ENCODE measurements at regions not wholly inside any gene's neighbourhood (a gene's known extent, or its start where the extent isn't known, plus 50 kb on each side); places are given as distances from the start of the nearest gene placed in this dataset.

DNA sequence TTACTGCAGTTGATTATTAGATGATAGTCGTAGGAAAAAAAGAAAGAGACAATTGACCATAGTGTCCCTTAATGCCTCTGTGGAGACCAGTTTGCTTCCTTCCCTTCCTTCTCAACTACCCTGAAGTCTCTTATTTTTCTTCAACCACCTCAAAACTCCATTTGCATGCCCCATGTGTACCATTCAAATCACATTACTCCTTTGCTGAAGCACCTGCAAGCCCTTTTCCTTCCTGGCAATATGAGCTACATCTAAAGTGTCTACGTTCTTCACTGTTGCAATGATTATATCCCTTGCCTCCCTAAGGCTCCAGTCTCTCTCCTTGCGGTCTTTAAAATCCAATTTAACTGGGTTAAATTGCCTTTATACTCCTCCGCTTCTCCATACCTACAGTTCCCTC lies 867.4 kb upstream of the API5 start:
- H3K36me3 ChIP-seq (ENCODE audit: insufficient read depth, low read length): no peaks in the 10 kb centered on the region
- no peaks in the 10 kb centered on the region for H3K79me2 ChIP-seq (replicated peaks; ENCODE audit: insufficient read depth, low read length)
- H3K27me3 ChIP-seq (ENCODE audit: insufficient read depth, low read depth, low read length): no peaks in the 10 kb centered on the region
- H2AFZ ChIP-seq (ENCODE audit: low read depth, low read length): no peak overlapping the region
- H3K9me2 ChIP-seq (ENCODE audit: insufficient read depth, low read length): no peaks in the 10 kb centered on the region
- H4K20me1 ChIP-seq (ENCODE audit: insufficient read depth): no peaks in the 10 kb centered on the region
- H3K27ac ChIP-seq (ENCODE audit: low read length): no peak overlapping the region
- no peak overlapping the region for H3K4me2 ChIP-seq (ENCODE audit: low read length)
- no peak overlapping the region for H3K4me3 ChIP-seq (ENCODE audit: low read length)
- H3K9me3 ChIP-seq (ENCODE audit: low read length): no peaks in the 10 kb centered on the region
- TF ChIP-seq RAD21 (conservative IDR thresholded peaks at IDR 0.05) (no peak), EP300 (conservative IDR thresholded peaks at IDR 0.05; ENCODE audit: poor library complexity, severe bottlenecking) (no peak), POLR2AphosphoS5 (IDR thresholded peaks at IDR 0.05) (no peak), TAF1 (IDR thresholded peaks at IDR 0.05; ENCODE audit: low read depth) (no peak), SMC3 (conservative IDR thresholded peaks at IDR 0.05; ENCODE audit: poor library complexity) (no peak), EZH2 (IDR thresholded peaks at IDR 0.05; ENCODE audit: borderline replicate concordance, insufficient read depth, low read length, poor library complexity, severe bottlenecking) (no peak), MXI1 (conservative IDR thresholded peaks at IDR 0.05; ENCODE audit: poor library complexity, severe bottlenecking) (no peak)
- TF ChIP-seq, protein P1, sequence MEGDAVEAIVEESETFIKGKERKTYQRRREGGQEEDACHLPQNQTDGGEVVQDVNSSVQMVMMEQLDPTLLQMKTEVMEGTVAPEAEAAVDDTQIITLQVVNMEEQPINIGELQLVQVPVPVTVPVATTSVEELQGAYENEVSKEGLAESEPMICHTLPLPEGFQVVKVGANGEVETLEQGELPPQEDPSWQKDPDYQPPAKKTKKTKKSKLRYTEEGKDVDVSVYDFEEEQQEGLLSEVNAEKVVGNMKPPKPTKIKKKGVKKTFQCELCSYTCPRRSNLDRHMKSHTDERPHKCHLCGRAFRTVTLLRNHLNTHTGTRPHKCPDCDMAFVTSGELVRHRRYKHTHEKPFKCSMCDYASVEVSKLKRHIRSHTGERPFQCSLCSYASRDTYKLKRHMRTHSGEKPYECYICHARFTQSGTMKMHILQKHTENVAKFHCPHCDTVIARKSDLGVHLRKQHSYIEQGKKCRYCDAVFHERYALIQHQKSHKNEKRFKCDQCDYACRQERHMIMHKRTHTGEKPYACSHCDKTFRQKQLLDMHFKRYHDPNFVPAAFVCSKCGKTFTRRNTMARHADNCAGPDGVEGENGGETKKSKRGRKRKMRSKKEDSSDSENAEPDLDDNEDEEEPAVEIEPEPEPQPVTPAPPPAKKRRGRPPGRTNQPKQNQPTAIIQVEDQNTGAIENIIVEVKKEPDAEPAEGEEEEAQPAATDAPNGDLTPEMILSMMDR (IDR thresholded peaks at IDR 0.05; ENCODE audit: poor library complexity, severe bottlenecking): no peak
- TF ChIP-seq, protein P2, sequence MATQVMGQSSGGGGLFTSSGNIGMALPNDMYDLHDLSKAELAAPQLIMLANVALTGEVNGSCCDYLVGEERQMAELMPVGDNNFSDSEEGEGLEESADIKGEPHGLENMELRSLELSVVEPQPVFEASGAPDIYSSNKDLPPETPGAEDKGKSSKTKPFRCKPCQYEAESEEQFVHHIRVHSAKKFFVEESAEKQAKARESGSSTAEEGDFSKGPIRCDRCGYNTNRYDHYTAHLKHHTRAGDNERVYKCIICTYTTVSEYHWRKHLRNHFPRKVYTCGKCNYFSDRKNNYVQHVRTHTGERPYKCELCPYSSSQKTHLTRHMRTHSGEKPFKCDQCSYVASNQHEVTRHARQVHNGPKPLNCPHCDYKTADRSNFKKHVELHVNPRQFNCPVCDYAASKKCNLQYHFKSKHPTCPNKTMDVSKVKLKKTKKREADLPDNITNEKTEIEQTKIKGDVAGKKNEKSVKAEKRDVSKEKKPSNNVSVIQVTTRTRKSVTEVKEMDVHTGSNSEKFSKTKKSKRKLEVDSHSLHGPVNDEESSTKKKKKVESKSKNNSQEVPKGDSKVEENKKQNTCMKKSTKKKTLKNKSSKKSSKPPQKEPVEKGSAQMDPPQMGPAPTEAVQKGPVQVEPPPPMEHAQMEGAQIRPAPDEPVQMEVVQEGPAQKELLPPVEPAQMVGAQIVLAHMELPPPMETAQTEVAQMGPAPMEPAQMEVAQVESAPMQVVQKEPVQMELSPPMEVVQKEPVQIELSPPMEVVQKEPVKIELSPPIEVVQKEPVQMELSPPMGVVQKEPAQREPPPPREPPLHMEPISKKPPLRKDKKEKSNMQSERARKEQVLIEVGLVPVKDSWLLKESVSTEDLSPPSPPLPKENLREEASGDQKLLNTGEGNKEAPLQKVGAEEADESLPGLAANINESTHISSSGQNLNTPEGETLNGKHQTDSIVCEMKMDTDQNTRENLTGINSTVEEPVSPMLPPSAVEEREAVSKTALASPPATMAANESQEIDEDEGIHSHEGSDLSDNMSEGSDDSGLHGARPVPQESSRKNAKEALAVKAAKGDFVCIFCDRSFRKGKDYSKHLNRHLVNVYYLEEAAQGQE (IDR thresholded peaks at IDR 0.05; ENCODE audit: borderline replicate concordance): no peak
- no peaks in the 10 kb centered on the region for H3F3A ChIP-seq (ENCODE audit: insufficient read depth, low read length, poor library complexity, severe bottlenecking)
- H3K9ac ChIP-seq (ENCODE audit: low read length): no peak overlapping the region

DNA sequence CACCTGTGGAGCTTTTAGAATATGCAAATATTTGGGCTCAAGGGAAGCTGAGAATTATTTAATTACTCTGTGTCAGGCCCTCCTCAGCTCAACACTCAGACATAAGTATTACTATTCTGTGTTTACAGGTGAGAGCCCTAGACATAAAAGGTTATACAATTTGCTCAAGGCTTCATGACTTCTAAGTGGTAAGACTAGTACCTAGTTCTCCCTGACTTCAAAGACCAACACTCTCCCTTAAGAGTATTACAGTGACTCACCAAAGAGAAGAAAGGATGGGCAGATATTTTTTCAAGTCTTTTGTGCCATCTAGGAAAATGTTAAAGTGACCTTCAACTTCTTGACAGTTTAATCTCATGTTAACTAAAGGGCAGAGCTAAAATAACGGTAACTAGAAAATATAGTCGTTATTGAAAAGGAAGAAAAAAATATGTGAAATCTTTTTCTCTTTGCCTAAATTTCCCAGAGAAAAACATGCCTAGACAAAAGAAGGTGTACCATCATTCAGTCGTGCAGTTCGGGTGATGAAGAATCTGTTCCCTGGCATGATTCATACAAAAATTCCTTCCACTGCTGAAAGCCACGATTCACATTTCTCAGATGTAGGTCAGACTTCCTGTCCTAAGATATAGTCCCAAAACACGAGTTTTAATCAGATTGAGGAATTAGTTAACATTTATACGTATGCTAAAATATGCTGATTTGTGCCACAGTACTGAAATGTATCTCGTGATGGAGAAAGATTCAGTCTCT lies 849.1 kb upstream of the API5 start:
- no peaks in the 10 kb centered on the region for H3K79me2 ChIP-seq (replicated peaks; ENCODE audit: insufficient read depth, low read length)
- no peak overlapping the region for H3K4me3 ChIP-seq (ENCODE audit: low read length)
- no peaks in the 10 kb centered on the region for H3K36me3 ChIP-seq (ENCODE audit: insufficient read depth, low read length)
- no peak for TF ChIP-seq POLR2AphosphoS5 (IDR thresholded peaks at IDR 0.05)
- TF ChIP-seq, protein P2 (IDR thresholded peaks at IDR 0.05; ENCODE audit: borderline replicate concordance): no peak
- no peak for TF ChIP-seq RAD21 (conservative IDR thresholded peaks at IDR 0.05)
- TF ChIP-seq, protein P1 (IDR thresholded peaks at IDR 0.05; ENCODE audit: poor library complexity, severe bottlenecking): no peak
- no peak for TF ChIP-seq EP300 (conservative IDR thresholded peaks at IDR 0.05; ENCODE audit: poor library complexity, severe bottlenecking)
- no peak for TF ChIP-seq SMC3 (conservative IDR thresholded peaks at IDR 0.05; ENCODE audit: poor library complexity)
- no peak for TF ChIP-seq EZH2 (IDR thresholded peaks at IDR 0.05; ENCODE audit: borderline replicate concordance, insufficient read depth, low read length, poor library complexity, severe bottlenecking)
- no peak for TF ChIP-seq MXI1 (conservative IDR thresholded peaks at IDR 0.05; ENCODE audit: poor library complexity, severe bottlenecking)
- TF ChIP-seq TAF1 (IDR thresholded peaks at IDR 0.05; ENCODE audit: low read depth): no peak
- no peak overlapping the region for H3K4me2 ChIP-seq (ENCODE audit: low read length)
- H4K20me1 ChIP-seq (ENCODE audit: insufficient read depth): no peaks in the 10 kb centered on the region
- no peak overlapping the region for H3K9ac ChIP-seq (ENCODE audit: low read length)
- no peak overlapping the region for H2AFZ ChIP-seq (ENCODE audit: low read depth, low read length)
- no peaks in the 10 kb centered on the region for H3K27me3 ChIP-seq (ENCODE audit: insufficient read depth, low read depth, low read length)
- no peak overlapping the region for H3K27ac ChIP-seq (ENCODE audit: low read length)
- no peaks in the 10 kb centered on the region for H3F3A ChIP-seq (ENCODE audit: insufficient read depth, low read length, poor library complexity, severe bottlenecking)
- H3K9me3 ChIP-seq (ENCODE audit: low read length): no peaks in the 10 kb centered on the region
- H3K9me2 ChIP-seq (ENCODE audit: insufficient read depth, low read length): no peaks in the 10 kb centered on the region
